Tibial artery (tissue), 4 donors: ENCODE measurements at regions not wholly inside any gene's neighbourhood (a gene's known extent, or its start where the extent isn't known, plus 50 kb on each side); places are given as distances from the start of the nearest gene placed in this dataset.

Source experiments
- DNase-seq, 2 donors: peaks; one replicate each; pipeline ENCODE4 v3.0.0-alpha.2; 2019
- H3K27ac ChIP-seq, 2 donors: fragments of 200-600 bp; sonication (generic) in 1 of 2; 1 replicate in 1 of 2; 2 replicates in 1 of 2; pipeline ENCODE4 v1.5.1; 2018 to 2019; ENCODE audit warnings: mild to moderate bottlenecking in 1 of 2
- H3K27me3 ChIP-seq, 2 donors: fragments of 200-600 bp; sonication (generic) in 1 of 2; one replicate each; pipeline versions ENCODE4 v1.5.1 to v1.6.0; 2016 to 2019
- H3K36me3 ChIP-seq, 3 donors: fragments of 200-600 bp; sonication (generic) in 2 of 3; one replicate each; pipeline ENCODE4 v1.5.1; 2016 to 2019; ENCODE audit warnings: mild to moderate bottlenecking in 2 of 3
- H3K4me1 ChIP-seq, 4 donors: fragments of 200-600 bp; sonication (generic) in 2 of 4; 1 replicate in 3 of 4; 2 replicates in 1 of 4; pipeline ENCODE4 v1.5.1; 2016 to 2019
- H3K4me3 ChIP-seq, 2 donors: fragments of 200-600 bp; sonication (generic) in 1 of 2; 1 replicate in 1 of 2; 2 replicates in 1 of 2; pipeline ENCODE4 v1.5.1; 2018 to 2019; ENCODE audit warnings: mild to moderate bottlenecking in 2 of 2
- H3K9me3 ChIP-seq, 3 donors: fragments of 200-600 bp; sonication (generic) in 1 of 3; one replicate each; pipeline ENCODE4 v1.5.1; 2016 to 2019
- CTCF ChIP-seq, 2 experiments: fragments of 200-600 bp in 1 of 2; fragments of 450-650 bp in 1 of 2; IDR thresholded peaks; one replicate each; pipeline ENCODE4 v1.5.1; 2017 to 2019; ENCODE audit warnings: antibody characterized with exemption in 2 of 2, mild to moderate bottlenecking in 1 of 2, moderate library complexity in 1 of 2
- intact Hi-C: fragments of 100-400 bp; cut with DNase I; formaldehyde crosslinking; loops from one replicate; pipeline ENCODE4 v1.15.0; 2023; ENCODE audit warnings: low total_unique reads

GRCh38 chr2:81974216-81974615 lies 1669.7 kb upstream of the LRRTM1 start:
- Histone ChIP-seq H3K36me3 (no peaks in the 10 kb centered on the region), H3K27ac (no peak overlapping the region), H3K4me3 (no peak overlapping the region), H3K9me3 (no peaks in the 10 kb centered on the region), H3K27me3 (no peaks in the 10 kb centered on the region), H3K4me1 (no peaks in the 10 kb centered on the region)
- intact Hi-C loops: loop anchor here (10.0 kb wide), 1 partner anchor 169 kb away; no protein-coding TSS in a partner anchor
- TF ChIP-seq CTCF (IDR thresholded peaks at IDR 0.05): no peak
- DNase-seq: no peak

- Histone ChIP-seq H3K36me3 (no peaks in the 10 kb centered on the region), H3K4me1 (no peaks in the 10 kb centered on the region), H3K9me3 (no peaks in the 10 kb centered on the region), H3K27me3 (no peaks in the 10 kb centered on the region), H3K27ac (no peak overlapping the region), H3K4me3 (no peak overlapping the region)
- TF ChIP-seq CTCF (IDR thresholded peaks at IDR 0.05): no peak
- intact Hi-C loops: no loop called here
- DNase-seq: no peak
These were observed 1638.3 kb upstream of the LRRTM1 start for GRCh38 chr2:81942876-81943275.

- Histone ChIP-seq H3K9me3 (no peaks in the 10 kb centered on the region), H3K36me3 (no peaks in the 10 kb centered on the region), H3K27me3 (no peaks in the 10 kb centered on the region), H3K27ac (no peak overlapping the region), H3K4me1 (no peaks in the 10 kb centered on the region), H3K4me3 (no peak overlapping the region)
- intact Hi-C loops: no loop called here
- DNase-seq: no peak
- TF ChIP-seq CTCF (IDR thresholded peaks at IDR 0.05): no peak
These were observed 1637.7 kb upstream of the LRRTM1 start for GRCh38 chr2:81942136-81942680.

GRCh38 chr2:81940266-81940955 lies 1635.9 kb upstream of the LRRTM1 start:
- Histone ChIP-seq H3K4me3 (no peak overlapping the region), H3K4me1 (no peaks in the 10 kb centered on the region), H3K27ac (no peak overlapping the region), H3K9me3 (no peaks in the 10 kb centered on the region), H3K36me3 (no peaks in the 10 kb centered on the region), H3K27me3 (no peaks in the 10 kb centered on the region)
- intact Hi-C loops: no loop called here
- no peak for TF ChIP-seq CTCF (IDR thresholded peaks at IDR 0.05)
- no peak for DNase-seq

- no peaks in the 10 kb centered on the region for H3K27me3 ChIP-seq
- DNase-seq: no peak
- no peaks in the 10 kb centered on the region for H3K4me1 ChIP-seq
- intact Hi-C loops: no loop called here
- no peak overlapping the region for H3K27ac ChIP-seq
- no peaks in the 10 kb centered on the region for H3K36me3 ChIP-seq
- no peak overlapping the region for H3K4me3 ChIP-seq
- no peak for TF ChIP-seq CTCF (IDR thresholded peaks at IDR 0.05)
- no peaks in the 10 kb centered on the region for H3K9me3 ChIP-seq
These were observed 1633.4 kb upstream of the LRRTM1 start for GRCh38 chr2:81937944-81938343.
